ENCODE measurements at regions not wholly inside any gene's neighbourhood (a gene's known extent, or its start where the extent isn't known, plus 50 kb on each side); places are given as distances from the start of the nearest gene placed in this dataset.

DNA sequence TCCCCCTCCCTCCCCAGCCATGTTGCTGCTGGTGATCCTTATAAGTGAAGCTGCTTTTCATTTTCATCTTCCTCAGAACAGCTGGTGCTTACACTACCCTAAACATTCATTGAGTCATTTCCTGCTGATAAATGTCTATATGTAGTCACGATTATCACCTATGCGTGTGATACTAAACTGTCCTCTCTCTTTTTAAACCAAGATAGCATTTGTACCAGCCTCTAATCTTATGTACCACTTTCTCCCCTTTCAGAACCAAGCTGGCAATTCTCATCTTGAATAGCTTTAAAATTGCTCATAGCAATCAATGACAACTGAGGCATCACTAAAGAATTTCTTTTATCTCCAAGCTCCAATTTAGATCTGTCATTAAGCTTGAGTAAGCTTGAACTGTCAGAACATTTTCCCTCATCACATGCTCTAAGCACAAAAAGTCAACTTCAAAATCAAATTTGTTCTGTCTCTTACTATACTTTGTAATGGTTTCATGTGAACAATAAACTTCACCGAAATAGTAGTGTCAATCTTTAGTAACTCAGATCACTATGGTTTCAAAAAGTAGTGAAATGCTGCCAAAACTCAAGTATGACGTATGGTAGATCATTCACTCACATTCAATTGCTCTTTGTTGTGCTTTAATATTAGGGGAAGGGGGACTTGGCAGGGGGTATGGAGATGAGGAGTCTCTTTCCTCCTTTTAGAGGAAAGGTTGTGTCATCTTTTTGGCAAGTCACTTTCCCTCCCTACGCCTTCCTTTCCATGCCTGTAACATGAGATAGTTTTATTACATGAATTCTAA is 178.1 kb upstream of the NOVA1 start:
- H3K79me2 ChIP-seq (ENCODE audit: insufficient read depth, low read length), result no peaks in the 10 kb centered on the region
- H2AFZ ChIP-seq (ENCODE audit: low read length), result no peak overlapping the region
- no peak overlapping the region for H3K4me3 ChIP-seq (ENCODE audit: insufficient read depth, low read length)
- no peaks in the 10 kb centered on the region for H3K27me3 ChIP-seq (ENCODE audit: insufficient read depth, low read length)
- no peak for DNase-seq (ENCODE audit: insufficient read length, low spot score, missing footprints)
- H3K9me3 ChIP-seq (ENCODE audit: low read depth, low read length), result no peaks in the 10 kb centered on the region
- no peak overlapping the region for H3K27ac ChIP-seq (ENCODE audit: low read depth, low read length)
- H3K4me1 ChIP-seq (ENCODE audit: insufficient read depth, low read length), result no peaks in the 10 kb centered on the region
- TF ChIP-seq, protein P1, sequence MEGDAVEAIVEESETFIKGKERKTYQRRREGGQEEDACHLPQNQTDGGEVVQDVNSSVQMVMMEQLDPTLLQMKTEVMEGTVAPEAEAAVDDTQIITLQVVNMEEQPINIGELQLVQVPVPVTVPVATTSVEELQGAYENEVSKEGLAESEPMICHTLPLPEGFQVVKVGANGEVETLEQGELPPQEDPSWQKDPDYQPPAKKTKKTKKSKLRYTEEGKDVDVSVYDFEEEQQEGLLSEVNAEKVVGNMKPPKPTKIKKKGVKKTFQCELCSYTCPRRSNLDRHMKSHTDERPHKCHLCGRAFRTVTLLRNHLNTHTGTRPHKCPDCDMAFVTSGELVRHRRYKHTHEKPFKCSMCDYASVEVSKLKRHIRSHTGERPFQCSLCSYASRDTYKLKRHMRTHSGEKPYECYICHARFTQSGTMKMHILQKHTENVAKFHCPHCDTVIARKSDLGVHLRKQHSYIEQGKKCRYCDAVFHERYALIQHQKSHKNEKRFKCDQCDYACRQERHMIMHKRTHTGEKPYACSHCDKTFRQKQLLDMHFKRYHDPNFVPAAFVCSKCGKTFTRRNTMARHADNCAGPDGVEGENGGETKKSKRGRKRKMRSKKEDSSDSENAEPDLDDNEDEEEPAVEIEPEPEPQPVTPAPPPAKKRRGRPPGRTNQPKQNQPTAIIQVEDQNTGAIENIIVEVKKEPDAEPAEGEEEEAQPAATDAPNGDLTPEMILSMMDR (IDR thresholded peaks at IDR 0.05; ENCODE audit: extremely low read depth, low read depth, low read length), result no peak
- H3K36me3 ChIP-seq (ENCODE audit: insufficient read depth, low read length), result no peaks in the 10 kb centered on the region
- H4K20me1 ChIP-seq (ENCODE audit: insufficient read depth, low read length), result no peaks in the 10 kb centered on the region
- H3K4me2 ChIP-seq (ENCODE audit: insufficient read depth, low read length), result no peak overlapping the region

DNA sequence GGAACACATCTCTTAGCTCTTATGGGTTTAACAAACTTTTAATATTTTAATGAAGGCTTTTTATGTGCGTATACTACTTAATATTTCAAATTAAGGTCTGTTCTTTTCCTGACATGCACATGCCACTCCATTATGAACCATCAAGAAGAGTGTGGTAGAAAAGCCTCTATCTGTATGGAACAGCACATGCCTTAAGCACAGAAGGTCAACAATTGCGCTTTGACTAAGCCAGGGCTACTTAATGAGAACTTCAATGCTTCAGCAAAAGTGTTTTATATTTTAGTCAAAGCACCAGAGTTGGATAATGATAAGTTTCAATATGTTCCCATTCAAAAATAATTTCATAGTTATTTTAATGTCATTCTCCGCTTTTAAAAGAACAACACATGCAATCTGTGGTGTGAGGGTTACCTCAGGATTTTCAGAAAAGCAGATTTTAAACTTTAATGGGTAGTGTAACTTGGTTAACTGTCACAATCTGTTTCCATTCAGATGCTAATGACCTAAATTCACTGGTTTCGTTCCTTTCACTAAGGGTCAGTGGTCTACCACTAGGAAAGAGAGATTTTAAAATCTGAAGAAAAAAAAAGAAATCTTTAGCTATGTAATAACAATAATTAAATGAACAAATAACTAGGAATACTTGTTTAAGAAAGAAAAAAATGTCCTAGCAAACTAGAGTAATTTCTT is 193.4 kb upstream of the NOVA1 start:
- Histone ChIP-seq H4K20me1 (ENCODE audit: insufficient read depth, low read length) (no peaks in the 10 kb centered on the region), H3K4me3 (ENCODE audit: insufficient read depth, low read length) (no peak overlapping the region), H3K27ac (ENCODE audit: low read depth, low read length) (no peak overlapping the region), H3K36me3 (ENCODE audit: insufficient read depth, low read length) (no peaks in the 10 kb centered on the region), H3K4me2 (ENCODE audit: insufficient read depth, low read length) (no peak overlapping the region), H3K9me3 (ENCODE audit: low read depth, low read length) (peaks cover 5% of the 10 kb centered on the region), H3K4me1 (ENCODE audit: insufficient read depth, low read length) (no peaks in the 10 kb centered on the region), H2AFZ (ENCODE audit: low read length) (no peak overlapping the region), H3K27me3 (ENCODE audit: insufficient read depth, low read length) (no peaks in the 10 kb centered on the region), H3K79me2 (ENCODE audit: insufficient read depth, low read length) (no peaks in the 10 kb centered on the region)
- DNase-seq (ENCODE audit: insufficient read length, low spot score, missing footprints), result no peak
- TF ChIP-seq, protein P1 (IDR thresholded peaks at IDR 0.05; ENCODE audit: extremely low read depth, low read depth, low read length), result no peak

DNA sequence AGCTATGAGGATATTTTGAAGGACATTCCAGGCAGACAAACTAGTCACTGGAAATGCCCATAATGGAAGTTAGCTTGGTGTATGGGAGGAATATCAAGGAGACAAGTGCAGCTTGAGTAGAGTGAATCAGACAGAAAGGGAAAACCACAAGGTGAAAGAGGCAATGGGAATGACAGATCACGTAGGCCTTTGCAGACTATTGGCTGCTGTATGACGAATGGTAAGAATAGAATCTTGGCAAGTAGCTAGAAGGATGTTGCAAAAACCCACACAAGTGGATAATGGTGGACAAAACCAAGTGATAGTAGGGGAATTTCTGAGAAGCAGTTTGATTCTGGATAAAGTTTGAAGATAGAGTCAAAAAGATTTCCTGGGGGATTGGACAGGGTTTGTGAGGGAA is 196.9 kb upstream of the NOVA1 start:
- Histone ChIP-seq H3K27ac (ENCODE audit: low read depth, low read length) (no peak overlapping the region), H3K79me2 (ENCODE audit: insufficient read depth, low read length) (no peaks in the 10 kb centered on the region), H2AFZ (ENCODE audit: low read length) (no peak overlapping the region), H3K4me1 (ENCODE audit: insufficient read depth, low read length) (no peaks in the 10 kb centered on the region), H3K4me2 (ENCODE audit: insufficient read depth, low read length) (no peak overlapping the region), H3K4me3 (ENCODE audit: insufficient read depth, low read length) (no peak overlapping the region), H4K20me1 (ENCODE audit: insufficient read depth, low read length) (no peaks in the 10 kb centered on the region), H3K36me3 (ENCODE audit: insufficient read depth, low read length) (no peaks in the 10 kb centered on the region), H3K27me3 (ENCODE audit: insufficient read depth, low read length) (no peaks in the 10 kb centered on the region), H3K9me3 (ENCODE audit: low read depth, low read length) (peaks cover 3% of the 10 kb centered on the region)
- TF ChIP-seq, protein P1 (IDR thresholded peaks at IDR 0.05; ENCODE audit: extremely low read depth, low read depth, low read length), result no peak
- DNase-seq (ENCODE audit: insufficient read length, low spot score, missing footprints), result no peak

DNA sequence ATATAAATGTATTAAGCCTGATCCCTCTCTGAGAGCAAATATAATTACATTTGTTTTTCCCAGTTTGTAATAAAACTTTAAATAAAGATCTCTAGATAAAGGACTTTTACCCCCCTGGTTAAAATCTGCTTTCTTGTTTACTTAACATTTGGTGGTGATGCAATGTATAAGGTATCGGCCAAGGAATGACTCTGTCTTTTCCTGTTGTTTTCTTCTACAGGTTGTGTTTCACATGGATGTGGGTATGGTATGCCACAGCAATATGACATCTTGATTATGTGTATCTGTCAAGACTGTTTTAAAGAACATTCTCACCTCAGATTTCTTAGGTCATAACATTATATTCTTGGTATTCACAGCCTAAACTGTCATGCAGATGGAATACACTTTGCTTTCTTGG is 210.6 kb upstream of the NOVA1 start:
- Histone ChIP-seq H3K4me1 (ENCODE audit: insufficient read depth, low read length) (no peaks in the 10 kb centered on the region), H3K9me3 (ENCODE audit: low read depth, low read length) (peaks cover 2% of the 10 kb centered on the region), H3K27ac (ENCODE audit: low read depth, low read length) (no peak overlapping the region), H3K4me2 (ENCODE audit: insufficient read depth, low read length) (no peak overlapping the region), H2AFZ (ENCODE audit: low read length) (no peak overlapping the region), H3K27me3 (ENCODE audit: insufficient read depth, low read length) (no peaks in the 10 kb centered on the region), H3K36me3 (ENCODE audit: insufficient read depth, low read length) (no peaks in the 10 kb centered on the region), H4K20me1 (ENCODE audit: insufficient read depth, low read length) (no peaks in the 10 kb centered on the region), H3K4me3 (ENCODE audit: insufficient read depth, low read length) (no peak overlapping the region), H3K79me2 (ENCODE audit: insufficient read depth, low read length) (no peaks in the 10 kb centered on the region)
- DNase-seq (ENCODE audit: insufficient read length, low spot score, missing footprints), result peak; percentile 3
- TF ChIP-seq, protein P1 (IDR thresholded peaks at IDR 0.05; ENCODE audit: extremely low read depth, low read depth, low read length), result no peak
